ENCODE measurements at regions not wholly inside any gene's neighbourhood (a gene's known extent, or its start where the extent isn't known, plus 50 kb on each side); places are given as distances from the start of the nearest gene placed in this dataset.
"Not testable (repeated sequence)": the region's sequence is repeated elsewhere in the genome, so short reads cannot be mapped to it uniquely, and the experiment has no call there.

GRCh38 chr1:38685388-38685787 lies 174.2 kb downstream of the RRAGC start:
- Histone ChIP-seq H3K27ac (no peak overlapping the region), H3K4me3 (no peak overlapping the region)

GRCh38 chr1:38680801-38681510 lies 178.6 kb downstream of the RRAGC start:
- no peak overlapping the region for H3K27ac ChIP-seq
- no peak overlapping the region for H3K4me3 ChIP-seq

- H3K4me3 ChIP-seq, result no peak overlapping the region
- no peak overlapping the region for H3K27ac ChIP-seq
Observed at GRCh38 chr1:38677756-38678155, 181.8 kb downstream of the RRAGC start.

- Histone ChIP-seq H3K27ac (no peak overlapping the region), H3K4me3 (no peak overlapping the region)
Observed at GRCh38 chr1:38677311-38677710, 182.3 kb downstream of the RRAGC start.

DNA sequence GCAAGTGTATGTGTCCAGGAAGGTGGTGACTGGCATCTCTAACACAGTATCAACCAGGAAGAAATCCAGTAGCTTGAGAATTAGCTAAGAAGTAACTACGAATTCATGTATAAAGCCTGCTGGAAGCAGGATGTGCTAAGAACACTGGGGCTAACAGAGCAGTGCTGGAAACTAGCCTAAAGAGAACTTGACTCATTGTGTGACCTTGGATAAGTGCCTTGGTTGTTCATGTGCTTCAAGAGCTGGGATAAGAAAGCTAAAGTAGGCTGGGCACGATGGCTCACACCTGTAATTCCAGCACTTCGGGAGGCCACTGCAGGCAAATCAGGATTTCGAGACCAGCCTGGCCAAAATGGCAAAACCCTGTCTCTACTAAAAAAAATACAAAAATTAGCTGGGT lies 186.9 kb downstream of the RRAGC start:
- Histone ChIP-seq H3K4me3 (no peak overlapping the region), H3K27ac (no peak overlapping the region)

GRCh38 chr1:38671221-38671620 lies 188.4 kb downstream of the RRAGC start:
- no peak overlapping the region for H3K27ac ChIP-seq
- no peak overlapping the region for H3K4me3 ChIP-seq

GRCh38 chr1:38670544-38671122 lies 188.9 kb downstream of the RRAGC start:
- no peak overlapping the region for H3K4me3 ChIP-seq
- no peak overlapping the region for H3K27ac ChIP-seq

GRCh38 chr1:38667626-38668025 lies 191.9 kb downstream of the RRAGC start:
- Histone ChIP-seq H3K27ac (no peak overlapping the region), H3K4me3 (no peak overlapping the region)

DNA sequence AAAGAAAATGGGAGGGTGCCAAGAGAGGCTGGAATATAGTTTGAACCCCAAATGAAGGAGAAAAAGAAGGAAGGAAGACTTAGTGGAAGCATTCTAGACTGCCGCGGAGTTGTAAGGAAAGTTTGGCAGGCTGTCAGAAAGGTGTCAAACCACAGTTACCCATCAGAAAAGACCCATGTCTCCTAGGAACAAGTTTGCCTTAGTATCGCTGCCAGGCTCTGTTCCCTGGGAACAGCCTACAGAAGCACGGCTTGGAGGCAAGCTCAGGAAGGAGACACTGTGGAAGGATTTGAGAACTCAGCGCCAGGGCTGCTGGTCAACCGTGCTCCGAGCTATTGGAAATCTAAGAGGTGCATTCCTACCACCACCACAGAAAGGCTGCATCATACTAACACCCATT lies 197.4 kb downstream of the RRAGC start:
- no peak overlapping the region for H3K27ac ChIP-seq
- H3K4me3 ChIP-seq, result no peak overlapping the region

- H3K27ac ChIP-seq, result no peak overlapping the region
- no peak overlapping the region for H3K4me3 ChIP-seq
Observed at GRCh38 chr1:38658883-38659282, 200.7 kb downstream of the RRAGC start.

DNA sequence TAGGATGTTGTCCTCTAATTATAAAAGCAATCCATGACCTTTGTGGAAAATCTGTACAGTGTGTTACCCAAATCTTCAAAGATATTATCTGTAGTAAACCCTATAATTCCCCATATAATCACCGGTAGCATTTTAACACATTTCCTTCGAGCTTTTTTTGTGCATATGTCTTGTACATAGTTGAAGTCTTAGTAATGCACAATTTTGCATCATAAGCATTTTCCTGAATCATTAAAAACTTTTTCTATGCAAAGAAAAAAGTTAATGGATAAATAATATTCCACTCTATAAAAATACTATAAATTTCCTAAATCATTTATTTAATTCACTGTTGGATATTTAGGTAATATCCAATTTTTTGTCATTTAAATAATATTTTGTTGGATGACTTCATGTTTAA lies 201.7 kb downstream of the RRAGC start:
- H3K4me3 ChIP-seq, result no peak overlapping the region
- H3K27ac ChIP-seq, result no peak overlapping the region

GRCh38 chr1:38657207-38657840 lies 202.2 kb downstream of the RRAGC start:
- Histone ChIP-seq H3K4me3 (no peak overlapping the region), H3K27ac (no peak overlapping the region)

- no peak overlapping the region for H3K27ac ChIP-seq
- H3K4me3 ChIP-seq, result no peak overlapping the region
Observed at GRCh38 chr1:38656726-38657125, 202.8 kb downstream of the RRAGC start.

GRCh38 chr1:38652217-38652616 lies 207.4 kb downstream of the RRAGC start:
- H3K27ac ChIP-seq, result no peak overlapping the region
- no peak overlapping the region for H3K4me3 ChIP-seq

- Histone ChIP-seq H3K4me3 (no peak overlapping the region), H3K27ac (no peak overlapping the region)
Observed at GRCh38 chr1:38651669-38652068, 207.9 kb downstream of the RRAGC start.

DNA sequence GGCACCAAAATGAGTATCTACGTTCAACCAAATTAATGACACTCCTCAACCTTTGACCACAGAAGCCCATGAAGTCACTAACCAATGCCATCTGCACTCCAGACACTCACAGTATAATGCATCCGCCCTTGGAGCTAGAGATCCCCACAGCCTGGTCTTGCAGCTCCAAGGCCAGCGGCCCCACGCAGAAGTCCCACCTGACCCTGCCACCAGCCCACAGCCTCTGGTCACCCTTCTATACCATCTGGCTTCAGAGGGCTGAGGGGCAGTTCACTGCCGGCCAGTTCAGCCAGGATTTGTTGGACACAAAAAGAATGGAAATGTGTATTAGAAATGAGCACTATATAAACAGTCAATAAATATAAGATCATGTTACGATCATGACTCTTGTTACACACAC lies 211.2 kb downstream of the RRAGC start:
- no peak overlapping the region for H3K4me3 ChIP-seq
- H3K27ac ChIP-seq, result no peak overlapping the region

DNA sequence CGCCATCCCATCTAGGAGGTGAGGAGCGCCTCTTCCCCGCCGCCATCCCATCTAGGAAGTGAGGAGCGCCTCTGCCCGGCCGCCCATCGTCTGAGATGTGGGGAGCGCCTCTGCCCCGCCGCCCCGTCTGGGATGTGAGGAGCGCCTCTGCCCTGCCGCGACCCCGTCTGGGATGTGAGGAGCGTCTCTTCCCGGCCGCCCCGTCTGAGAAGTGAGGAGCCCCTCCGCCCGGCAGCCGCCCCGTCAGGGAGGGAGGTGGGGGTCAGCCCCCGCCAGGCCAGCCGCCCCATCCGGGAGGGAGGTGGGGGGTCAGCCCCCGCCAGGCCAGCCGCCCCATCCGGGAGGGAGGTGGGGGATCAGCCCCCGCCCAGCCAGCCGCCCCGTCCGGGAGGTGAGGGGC lies 212.2 kb downstream of the RRAGC start:
- not testable (repeated sequence) for H3K4me3 ChIP-seq, H3K27ac ChIP-seq

DNA sequence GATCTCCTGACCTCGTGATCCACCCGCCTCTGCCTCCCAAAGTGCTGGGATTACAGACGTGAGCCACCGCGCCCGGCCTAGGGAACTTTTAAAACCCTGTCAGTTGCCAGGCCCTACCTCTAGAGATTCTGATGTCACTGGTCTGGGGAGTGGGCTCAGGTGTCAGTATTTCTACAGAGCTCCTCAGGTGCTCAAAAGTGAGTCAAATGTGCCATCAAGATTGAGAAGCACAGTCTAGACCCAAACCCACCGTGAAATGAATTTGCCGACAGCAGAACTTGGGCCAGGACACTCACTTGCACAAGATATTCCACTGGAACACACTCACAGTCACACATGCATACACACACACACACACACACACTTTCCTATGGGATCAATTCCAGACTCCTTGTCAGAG lies 215.5 kb downstream of the RRAGC start:
- H3K4me3 ChIP-seq, result no peak overlapping the region
- H3K27ac ChIP-seq, result no peak overlapping the region

GRCh38 chr1:38641661-38642060 lies 217.9 kb downstream of the RRAGC start:
- H3K27ac ChIP-seq, result no peak overlapping the region
- H3K4me3 ChIP-seq, result no peak overlapping the region

DNA sequence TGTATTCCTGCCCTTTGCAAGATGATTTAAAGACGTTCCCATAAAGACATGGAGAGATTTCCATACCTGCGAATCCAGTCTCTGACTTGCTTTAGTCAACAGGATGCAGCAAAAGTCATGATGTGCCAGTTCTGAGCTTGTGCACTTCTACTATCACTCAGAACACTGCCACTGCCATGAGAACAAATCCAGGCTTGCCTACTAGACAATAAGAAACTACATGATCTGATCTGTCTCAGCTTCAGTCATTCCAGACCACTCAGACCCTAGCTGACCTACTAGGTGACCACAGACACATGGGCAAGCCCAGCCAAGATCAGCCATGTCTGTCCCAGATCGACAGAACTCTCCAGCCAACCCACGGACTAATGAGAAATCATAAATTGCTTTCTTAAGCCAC lies 219.2 kb downstream of the RRAGC start:
- no peak overlapping the region for H3K4me3 ChIP-seq

DNA sequence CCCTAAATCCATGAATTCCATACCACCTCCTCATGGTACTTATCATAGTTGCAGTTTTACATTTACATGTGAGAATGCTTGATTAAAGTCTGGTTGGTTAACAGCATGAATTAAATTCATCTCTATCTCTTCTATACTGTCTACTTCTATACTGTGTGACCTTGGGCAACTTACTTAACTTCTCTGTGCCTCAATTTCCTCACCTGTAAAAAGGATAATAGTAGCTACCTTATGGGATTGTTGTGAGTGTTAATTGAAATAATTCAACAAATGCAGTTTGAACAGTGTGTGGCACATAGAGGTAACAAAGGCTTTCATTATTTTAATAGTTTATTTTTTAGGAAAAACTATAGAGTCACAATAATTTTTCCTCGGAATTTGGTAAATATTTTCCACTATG lies 231.3 kb downstream of the RRAGC start:
- no peak overlapping the region for H3K4me3 ChIP-seq

More for the DNA sequence above, 219.2 kb downstream of the RRAGC start:
- no peak overlapping the region for H3K27ac ChIP-seq

More for the DNA sequence above, 231.3 kb downstream of the RRAGC start:
- H3K27ac ChIP-seq, result no peak overlapping the region
